ENCODE measurements at regions not wholly inside any gene's neighbourhood (a gene's known extent, or its start where the extent isn't known, plus 50 kb on each side); places are given as distances from the start of the nearest gene placed in this dataset.

- TF ChIP-seq CTCF (IDR thresholded peaks at IDR 0.05) (no peak), POLR2A (IDR thresholded peaks at IDR 0.05) (no peak)
These were observed 175.7 kb downstream of the DLL1 start for GRCh38 chr6:170114956-170115855.
